NCI-H748 (cell line): ENCODE measurements at regions not wholly inside any gene's neighbourhood (a gene's known extent, or its start where the extent isn't known, plus 50 kb on each side); places are given as distances from the start of the nearest gene placed in this dataset.

Source experiments
- DNase-seq: peaks from one replicate; lab custom pipeline; 2025; ENCODE audit not compliant: unreplicated experiment; lab: John Stamatoyannopoulos, UW

DNA sequence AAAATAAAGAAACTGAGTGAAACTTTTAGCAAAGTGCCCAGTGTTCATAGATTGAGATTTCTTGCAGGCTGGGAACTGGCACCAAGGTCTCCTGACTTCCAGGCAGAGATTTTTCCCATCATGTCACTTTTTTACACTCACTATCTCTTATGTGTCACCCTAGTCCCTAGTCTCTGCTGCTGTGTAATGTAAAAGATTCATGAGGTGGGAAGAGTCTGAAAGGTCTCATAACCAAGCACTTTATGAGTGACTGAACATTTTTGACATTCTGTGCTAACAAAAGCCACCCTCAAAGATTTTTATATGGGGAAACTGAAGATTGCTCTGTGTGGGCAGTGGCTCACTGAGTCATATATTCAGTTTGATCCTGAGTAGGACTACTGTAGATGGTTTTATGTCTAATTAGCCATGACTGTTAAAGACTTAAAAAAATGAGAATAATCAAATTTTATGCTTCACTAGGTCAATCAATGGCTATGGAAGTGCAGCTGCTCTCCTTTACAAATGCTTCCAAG lies 900.3 kb upstream of the SORCS1 start:
- no peak for DNase-seq

DNA sequence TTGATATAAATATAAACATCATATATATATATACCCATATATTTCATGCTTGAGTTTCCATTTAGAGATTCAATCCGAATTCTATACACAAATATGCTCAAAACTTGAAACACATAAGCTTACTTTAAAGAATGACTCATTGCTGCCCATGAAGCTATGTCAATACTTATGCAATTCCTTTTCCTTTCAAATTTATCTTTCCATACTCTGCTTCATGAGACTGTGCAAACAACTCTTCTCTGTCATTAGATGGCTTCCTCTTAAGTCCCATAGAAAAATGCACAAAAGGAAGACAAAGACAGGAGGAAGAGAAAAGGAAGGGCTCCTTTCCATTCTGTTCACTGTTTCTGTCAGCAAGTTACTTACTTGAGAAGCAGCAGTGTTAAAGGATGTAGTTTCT lies 895.7 kb upstream of the SORCS1 start:
- DNase-seq = peak; percentile 2

GRCh38 chr10:108055506-108055905 lies 891.0 kb upstream of the SORCS1 start:
- no peak for DNase-seq

- peak; percentile 26 for DNase-seq
Observed at GRCh38 chr10:108052981-108053380, 888.5 kb upstream of the SORCS1 start.

- DNase-seq = no peak
Observed at GRCh38 chr10:108051218-108051617, 886.7 kb upstream of the SORCS1 start.

DNA sequence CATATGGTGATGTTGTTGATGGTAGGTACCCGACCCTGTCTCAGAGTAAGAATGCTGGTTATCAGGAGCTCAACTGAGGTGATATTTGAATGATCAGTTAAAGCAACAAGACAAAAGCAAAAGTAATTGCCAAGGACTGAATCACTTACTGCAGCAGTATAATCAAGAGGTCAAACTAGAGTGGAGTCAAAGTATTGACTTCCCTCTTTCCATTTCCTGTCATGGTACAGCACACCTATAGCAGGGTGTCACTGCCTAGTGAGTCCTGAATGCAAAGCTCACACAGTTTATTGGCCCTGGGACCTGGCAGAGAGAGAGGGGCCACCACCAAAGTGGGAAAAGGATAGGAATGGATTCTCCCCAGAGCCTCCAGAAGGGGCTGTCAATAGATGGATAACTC lies 886.1 kb upstream of the SORCS1 start:
- no peak for DNase-seq

- DNase-seq = no peak
Observed at GRCh38 chr10:108049668-108050067, 885.2 kb upstream of the SORCS1 start.

GRCh38 chr10:108048898-108049297 lies 884.4 kb upstream of the SORCS1 start:
- no peak for DNase-seq

- peak; percentile 51 for DNase-seq
Observed at GRCh38 chr10:108039821-108040584, 875.5 kb upstream of the SORCS1 start.

DNA sequence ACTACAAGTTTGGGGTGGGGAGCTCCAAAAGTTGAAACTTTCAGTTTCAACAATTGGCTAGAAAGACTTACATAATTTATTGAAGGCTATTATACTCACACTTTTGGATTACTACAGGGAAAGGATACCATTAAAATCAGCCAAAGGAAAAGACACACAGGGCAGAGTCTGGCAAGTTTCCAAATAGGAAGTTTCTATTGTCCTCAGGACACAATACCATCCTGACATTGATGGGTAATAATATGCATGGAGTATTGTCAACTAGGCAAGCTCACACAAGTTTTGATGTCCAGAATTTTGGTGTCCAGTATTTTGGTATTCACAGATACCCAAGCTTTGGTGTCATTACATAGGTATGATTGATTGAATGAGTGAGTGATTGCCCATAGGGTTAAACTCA lies 872.6 kb upstream of the SORCS1 start:
- DNase-seq = peak; percentile 28

DNA sequence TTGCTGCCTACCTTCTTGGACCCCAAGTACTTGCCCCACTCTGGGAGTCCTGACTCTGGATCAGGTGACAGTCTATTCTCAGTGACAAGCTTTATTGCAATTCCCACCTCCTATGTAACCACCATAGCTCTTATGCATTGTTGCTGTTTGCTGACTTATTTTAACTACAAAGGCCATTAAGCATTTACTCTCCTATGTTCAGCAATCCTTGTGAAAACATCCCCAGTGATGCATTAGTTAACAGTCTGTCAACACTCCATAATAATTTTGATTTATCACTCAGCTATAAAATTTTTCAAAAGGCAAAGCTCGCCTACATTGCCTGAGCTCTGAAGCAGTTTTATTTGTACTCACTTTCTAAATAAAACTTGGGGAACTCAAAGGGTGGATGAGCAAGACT lies 871.8 kb upstream of the SORCS1 start:
- DNase-seq = peak; percentile 4

DNA sequence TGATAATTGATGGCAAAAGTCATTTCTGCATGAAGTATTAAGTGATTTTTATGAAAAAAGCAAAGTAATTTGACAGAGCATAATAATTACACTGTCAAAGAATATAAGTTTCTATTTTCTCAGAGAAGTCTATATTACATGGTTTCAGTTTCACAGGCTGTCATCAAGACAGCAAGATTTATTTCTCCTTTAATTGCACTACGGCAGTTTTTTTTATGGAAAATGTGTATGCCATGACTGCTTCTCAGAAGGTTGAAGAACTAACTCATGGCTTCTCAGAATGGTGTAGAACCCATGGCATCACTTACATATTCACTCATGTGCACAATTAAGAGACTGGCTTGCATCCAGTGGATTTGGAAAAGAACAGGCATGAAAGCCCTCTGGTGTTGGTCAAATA lies 870.3 kb upstream of the SORCS1 start:
- DNase-seq = no peak

- DNase-seq = peak; percentile 78
Observed at GRCh38 chr10:108033518-108033917, 869.0 kb upstream of the SORCS1 start.

- no peak for DNase-seq
Observed at GRCh38 chr10:108031505-108031904, 867.0 kb upstream of the SORCS1 start.

GRCh38 chr10:108014902-108015177 lies 850.3 kb upstream of the SORCS1 start:
- DNase-seq = no peak

DNA sequence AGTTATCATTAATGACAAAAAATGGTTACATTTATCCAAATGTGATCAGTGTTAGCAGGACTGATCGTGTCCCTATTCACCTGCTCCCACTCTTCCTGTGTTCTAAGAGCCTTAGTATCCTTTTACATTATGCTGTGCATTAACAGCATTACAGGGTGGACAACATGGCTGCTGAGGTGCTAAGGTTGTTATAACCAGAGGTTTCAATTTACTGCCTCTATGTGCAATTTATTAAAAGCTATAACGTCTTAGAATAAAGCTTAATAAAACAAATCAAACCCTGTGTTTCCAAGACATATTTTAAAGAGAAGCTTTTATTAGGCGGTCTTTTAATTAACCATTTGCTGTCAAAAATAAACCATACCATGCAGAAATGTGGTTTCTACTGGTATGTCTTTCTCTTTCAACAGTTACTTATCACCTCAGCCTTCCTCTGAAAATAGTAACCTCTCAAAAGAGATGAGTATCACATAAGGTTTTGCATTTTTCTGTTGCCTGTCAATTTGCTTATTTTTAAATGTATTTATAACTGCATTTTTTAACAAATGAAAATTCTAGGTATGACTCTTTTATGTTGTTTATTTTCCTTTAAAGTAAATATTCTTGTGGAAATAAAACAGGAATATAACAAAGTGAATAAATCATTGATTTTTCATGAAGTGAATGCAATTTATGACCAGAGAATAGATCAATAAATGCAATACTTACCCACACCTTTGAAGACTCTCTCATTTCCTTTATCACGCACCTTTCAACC lies 849.8 kb upstream of the SORCS1 start:
- no peak for DNase-seq

GRCh38 chr10:108005627-108006026 lies 841.1 kb upstream of the SORCS1 start:
- DNase-seq = no peak

DNA sequence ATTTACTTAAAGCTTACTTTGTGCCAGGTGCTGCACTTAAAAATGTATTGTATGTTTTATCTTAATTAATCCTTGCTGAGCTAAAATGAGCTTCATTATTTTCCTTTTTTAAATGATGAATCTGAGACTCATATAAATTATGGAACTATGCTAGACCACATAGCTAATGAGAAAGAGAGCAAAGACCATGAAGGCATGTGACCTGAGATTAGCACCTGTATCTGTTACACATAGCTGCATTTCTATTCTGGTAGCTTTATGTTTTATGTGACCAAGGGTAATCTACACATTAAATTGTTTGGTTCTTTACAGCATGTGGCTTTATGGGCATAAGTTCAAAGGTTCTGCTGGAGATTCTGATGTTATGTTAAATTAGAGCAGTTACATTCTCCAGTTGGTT lies 839.1 kb upstream of the SORCS1 start:
- DNase-seq = no peak

- DNase-seq = no peak
Observed at GRCh38 chr10:108003061-108003460, 838.6 kb upstream of the SORCS1 start.

DNA sequence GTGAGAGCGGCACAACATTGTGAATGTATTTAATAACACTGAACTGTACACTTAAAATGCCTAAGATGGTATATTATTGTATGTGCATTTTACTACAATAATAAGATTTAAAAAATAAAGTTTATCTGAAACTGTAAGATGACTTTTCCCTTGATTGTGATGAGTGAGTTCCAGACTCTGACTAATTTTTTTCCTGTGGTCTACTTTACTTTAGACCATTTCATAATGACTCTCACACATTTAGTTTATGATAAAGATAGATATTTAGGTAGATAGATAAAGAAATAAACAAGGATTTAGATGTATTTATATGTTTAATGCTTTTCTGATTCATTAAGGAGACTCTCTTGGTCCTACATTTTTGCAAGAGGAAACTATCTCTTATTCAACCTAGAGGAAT lies 835.9 kb upstream of the SORCS1 start:
- no peak for DNase-seq

GRCh38 chr10:107994621-107995270 lies 830.2 kb upstream of the SORCS1 start:
- DNase-seq = no peak

DNA sequence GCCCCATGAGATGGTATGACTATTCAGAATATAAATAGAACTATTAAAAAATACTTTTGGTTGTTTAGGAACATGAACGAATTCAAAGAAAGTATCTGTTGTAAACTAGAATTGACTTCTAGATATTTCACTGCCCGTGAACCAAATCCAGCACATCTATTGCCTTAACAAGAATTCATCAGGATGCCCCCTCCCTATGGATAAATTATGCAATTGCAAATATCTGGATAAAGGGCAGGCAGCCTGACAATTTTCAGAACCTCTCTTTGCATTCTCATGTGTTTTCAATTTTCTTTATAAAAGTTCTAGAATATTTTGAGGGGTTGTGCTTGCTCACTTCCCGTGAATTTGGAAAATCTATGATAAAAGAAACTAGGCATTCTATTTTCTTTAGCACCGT lies 822.1 kb upstream of the SORCS1 start:
- DNase-seq = no peak
